Osteoblast (primary cell): ENCODE measurements at regions not wholly inside any gene's neighbourhood (a gene's known extent, or its start where the extent isn't known, plus 50 kb on each side); places are given as distances from the start of the nearest gene placed in this dataset.

ENCODE experiments used
- DNase-seq: peaks from one replicate; pipeline ENCODE4 v3.0.0; 2011; ENCODE audit warnings: low spot score, mixed read lengths; ENCODE audit not compliant: insufficient read length; ENCODE audit errors: missing footprints
- H2AFZ ChIP-seq: 2 replicates; pipeline ENCODE4 v1.6.0; 2011; ENCODE audit warnings: mild to moderate bottlenecking, low read length
- H3K27ac ChIP-seq: 2 replicates; pipeline ENCODE4 v1.5.1; 2011; ENCODE audit warnings: mild to moderate bottlenecking, low read depth, low read length, moderate library complexity
- H3K27me3 ChIP-seq: 2 replicates; pipeline ENCODE4 v1.6.0; 2012; ENCODE audit warnings: mild to moderate bottlenecking, control low read depth, inconsistent platforms, low read length, moderate library complexity; ENCODE audit not compliant: insufficient read depth
- H3K36me3 ChIP-seq: 2 replicates; pipeline ENCODE4 v1.5.1; 2011; ENCODE audit warnings: mild to moderate bottlenecking, low read length, control low read depth, moderate library complexity; ENCODE audit not compliant: insufficient read depth
- H3K4me1 ChIP-seq: 2 replicates; pipeline ENCODE4 v1.5.1; 2011; ENCODE audit warnings: mild to moderate bottlenecking, low read length, control low read depth, moderate library complexity; ENCODE audit not compliant: insufficient read depth
- H3K4me2 ChIP-seq: 2 replicates; pipeline ENCODE4 v1.6.0; 2011; ENCODE audit warnings: mild to moderate bottlenecking, low read length; ENCODE audit not compliant: insufficient read depth
- H3K4me3 ChIP-seq: fragments of 200-600 bp; sonication (generic); 3 replicates; pipeline ENCODE4 v1.5.1; 2012; ENCODE audit warnings: mild to moderate bottlenecking, low read length, inconsistent platforms; ENCODE audit not compliant: insufficient read depth
- H3K79me2 ChIP-seq: 2 replicates; pipeline ENCODE4 v1.6.0; 2012; ENCODE audit warnings: mild to moderate bottlenecking, low read length, control low read depth, inconsistent platforms; ENCODE audit not compliant: insufficient read depth
- H3K9me3 ChIP-seq: 2 replicates; pipeline ENCODE4 v1.5.1; 2011; ENCODE audit warnings: low read depth, low read length, control low read depth
- H4K20me1 ChIP-seq: 2 replicates; pipeline ENCODE4 v1.6.0; 2012; ENCODE audit warnings: mild to moderate bottlenecking, low read length, control low read depth; ENCODE audit not compliant: insufficient read depth
- TF ChIP-seq, protein P1 (sequence below): IDR thresholded peaks from 2 replicates; pipeline ENCODE4 v1.5.1; 2011; ENCODE audit warnings: mild to moderate bottlenecking, low read depth, low read length, moderate library complexity; ENCODE audit errors: extremely low read depth

DNA sequence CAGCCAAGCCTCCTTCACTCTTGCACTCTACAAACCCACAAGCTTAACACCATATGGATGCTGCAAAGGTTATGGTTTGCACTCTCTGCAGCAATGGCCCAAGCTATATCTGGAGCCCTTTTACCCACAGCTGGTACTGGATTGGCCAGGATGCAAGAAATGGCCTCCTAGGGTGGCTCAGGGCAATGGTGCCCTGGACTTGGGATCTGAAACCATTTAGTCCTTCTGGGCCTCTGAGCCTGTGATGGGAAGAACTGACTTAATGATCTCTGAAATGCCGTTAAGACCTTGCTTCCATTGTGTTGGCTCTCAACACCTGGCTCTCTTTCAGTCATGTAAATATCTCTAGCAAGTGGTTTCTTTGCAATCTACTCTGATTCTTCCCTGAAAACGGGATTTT is 626.0 kb downstream of the KCTD8 start:
- Histone ChIP-seq H2AFZ (no peak overlapping the region), H3K27me3 (no peaks in the 10 kb centered on the region), H3K9me3 (peaks cover 5% of the 10 kb centered on the region), H4K20me1 (no peaks in the 10 kb centered on the region), H3K36me3 (no peaks in the 10 kb centered on the region), H3K4me3 (no peak overlapping the region), H3K27ac (no peak overlapping the region), H3K79me2 (no peaks in the 10 kb centered on the region), H3K4me2 (no peak overlapping the region), H3K4me1 (no peaks in the 10 kb centered on the region)
- TF ChIP-seq, protein P1, sequence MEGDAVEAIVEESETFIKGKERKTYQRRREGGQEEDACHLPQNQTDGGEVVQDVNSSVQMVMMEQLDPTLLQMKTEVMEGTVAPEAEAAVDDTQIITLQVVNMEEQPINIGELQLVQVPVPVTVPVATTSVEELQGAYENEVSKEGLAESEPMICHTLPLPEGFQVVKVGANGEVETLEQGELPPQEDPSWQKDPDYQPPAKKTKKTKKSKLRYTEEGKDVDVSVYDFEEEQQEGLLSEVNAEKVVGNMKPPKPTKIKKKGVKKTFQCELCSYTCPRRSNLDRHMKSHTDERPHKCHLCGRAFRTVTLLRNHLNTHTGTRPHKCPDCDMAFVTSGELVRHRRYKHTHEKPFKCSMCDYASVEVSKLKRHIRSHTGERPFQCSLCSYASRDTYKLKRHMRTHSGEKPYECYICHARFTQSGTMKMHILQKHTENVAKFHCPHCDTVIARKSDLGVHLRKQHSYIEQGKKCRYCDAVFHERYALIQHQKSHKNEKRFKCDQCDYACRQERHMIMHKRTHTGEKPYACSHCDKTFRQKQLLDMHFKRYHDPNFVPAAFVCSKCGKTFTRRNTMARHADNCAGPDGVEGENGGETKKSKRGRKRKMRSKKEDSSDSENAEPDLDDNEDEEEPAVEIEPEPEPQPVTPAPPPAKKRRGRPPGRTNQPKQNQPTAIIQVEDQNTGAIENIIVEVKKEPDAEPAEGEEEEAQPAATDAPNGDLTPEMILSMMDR = no peak
- DNase-seq = no peak

DNA sequence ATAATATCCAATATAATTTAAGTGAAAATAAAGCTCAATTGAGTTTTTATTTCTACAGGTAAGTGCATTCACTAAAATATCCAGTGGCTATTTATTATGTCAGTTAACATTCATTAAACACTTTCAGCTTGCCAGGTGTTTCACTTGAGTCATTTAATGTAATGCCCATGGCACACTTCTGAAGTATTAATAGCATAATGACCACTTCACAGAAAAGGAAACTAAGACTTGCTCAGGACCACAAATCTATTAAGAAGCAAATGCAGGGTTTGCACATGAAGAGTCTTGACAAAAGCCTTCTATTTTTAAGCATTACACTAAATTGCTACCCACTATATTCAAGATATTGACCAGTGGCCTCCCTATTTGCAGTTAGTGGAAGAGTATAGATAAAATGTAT is 612.7 kb downstream of the KCTD8 start:
- Histone ChIP-seq H3K4me3 (no peak overlapping the region), H3K36me3 (no peaks in the 10 kb centered on the region), H3K4me1 (no peaks in the 10 kb centered on the region), H3K27me3 (no peaks in the 10 kb centered on the region), H3K27ac (no peak overlapping the region), H3K4me2 (no peak overlapping the region), H3K79me2 (no peaks in the 10 kb centered on the region), H3K9me3 (peaks cover 3% of the 10 kb centered on the region), H4K20me1 (no peaks in the 10 kb centered on the region), H2AFZ (no peak overlapping the region)
- no peak for DNase-seq
- TF ChIP-seq, protein P1 = no peak

DNA sequence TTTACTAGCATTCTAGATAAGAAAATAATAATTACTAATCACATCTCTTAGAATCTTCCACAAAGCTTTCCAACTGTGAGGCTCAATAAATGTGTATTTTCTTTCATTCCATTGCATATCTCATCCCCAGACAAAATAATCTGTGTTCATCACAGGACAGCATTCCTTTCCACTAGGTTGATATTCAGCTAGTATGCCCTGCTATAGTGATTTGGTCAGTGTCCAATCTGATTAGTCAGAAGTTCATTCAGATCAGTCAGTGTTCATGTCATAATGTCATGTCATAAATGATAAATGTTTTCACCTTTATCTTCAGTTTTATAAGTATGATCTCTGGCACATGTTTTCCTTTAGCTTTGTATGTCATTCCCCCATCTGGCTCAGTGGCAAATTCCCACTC is 611.4 kb downstream of the KCTD8 start:
- Histone ChIP-seq H3K36me3 (no peaks in the 10 kb centered on the region), H3K4me1 (no peaks in the 10 kb centered on the region), H2AFZ (no peak overlapping the region), H4K20me1 (no peaks in the 10 kb centered on the region), H3K27ac (no peak overlapping the region), H3K27me3 (no peaks in the 10 kb centered on the region), H3K4me2 (no peak overlapping the region), H3K9me3 (peaks cover 3% of the 10 kb centered on the region), H3K4me3 (no peak overlapping the region), H3K79me2 (no peaks in the 10 kb centered on the region)
- no peak for DNase-seq
- TF ChIP-seq, protein P1 = no peak

DNA sequence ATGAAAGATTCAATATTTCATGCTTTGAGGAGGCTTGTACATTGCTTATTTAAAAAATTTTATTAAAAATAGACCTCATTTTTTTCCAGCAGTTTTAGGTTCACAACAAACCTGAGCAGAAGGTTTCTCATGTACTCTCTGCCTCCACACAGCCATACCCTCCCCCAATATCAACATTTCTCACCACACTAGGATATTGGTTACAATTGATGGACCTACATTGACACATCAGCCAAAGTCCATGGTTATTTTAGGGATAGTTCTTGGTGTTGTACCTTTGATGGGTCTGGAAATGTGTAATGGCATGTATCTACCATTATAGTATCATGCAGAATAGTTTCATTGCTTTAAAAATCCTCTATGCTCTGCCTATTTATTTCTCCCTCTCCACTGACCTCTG is 611.0 kb downstream of the KCTD8 start:
- no peak for DNase-seq
- TF ChIP-seq, protein P1 = no peak
- no peaks in the 10 kb centered on the region for H4K20me1 ChIP-seq
- H3K4me3 ChIP-seq = no peak overlapping the region
- H3K27ac ChIP-seq = no peak overlapping the region
- no peak overlapping the region for H2AFZ ChIP-seq
- H3K36me3 ChIP-seq = no peaks in the 10 kb centered on the region
- no peaks in the 10 kb centered on the region for H3K4me1 ChIP-seq
- H3K27me3 ChIP-seq = no peaks in the 10 kb centered on the region
- no peaks in the 10 kb centered on the region for H3K79me2 ChIP-seq
- H3K4me2 ChIP-seq = no peak overlapping the region
- H3K9me3 ChIP-seq = peaks cover 3% of the 10 kb centered on the region
